ENCODE measurements at regions not wholly inside any gene's neighbourhood (a gene's known extent, or its start where the extent isn't known, plus 50 kb on each side); places are given as distances from the start of the nearest gene placed in this dataset.
"Not testable (repeated sequence)": the region's sequence is repeated elsewhere in the genome, so short reads cannot be mapped to it uniquely, and the experiment has no call there.

DNA sequence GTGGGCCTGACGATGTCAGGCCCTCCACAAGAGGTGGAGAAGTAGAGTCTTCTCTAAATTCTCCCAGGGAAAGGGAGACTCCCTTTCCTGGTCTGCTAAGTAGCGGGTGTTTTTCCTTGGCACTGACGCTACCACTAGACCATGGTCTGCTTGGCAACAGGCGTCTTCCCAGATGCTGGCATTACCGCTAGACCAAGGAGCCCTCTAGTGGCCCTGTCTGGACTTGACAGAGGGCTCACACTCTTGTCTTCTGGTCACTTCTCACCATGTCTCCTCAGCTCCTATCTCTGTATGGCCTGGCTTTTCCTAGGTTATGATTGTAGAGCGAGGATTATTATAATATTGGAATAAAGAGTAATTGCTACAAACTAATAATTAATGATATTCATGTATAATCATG, 51.1 kb upstream of the RASSF6 start:
- not testable (repeated sequence) for H3K27me3 ChIP-seq, H3K9me3 ChIP-seq, H3K4me3 ChIP-seq, H3K4me2 ChIP-seq, H3K4me1 ChIP-seq, H3K9ac ChIP-seq, H4K20me1 ChIP-seq, H3K36me3 ChIP-seq, H3K27ac ChIP-seq

GRCh38 chr4:73673286-73673685, 53.0 kb upstream of the RASSF6 start:
- no peaks in the 10 kb centered on the region for H3K36me3 ChIP-seq
- H3K4me2 ChIP-seq = no peak overlapping the region
- H3K9me3 ChIP-seq = no peaks in the 10 kb centered on the region
- H3K4me1 ChIP-seq = no peaks in the 10 kb centered on the region
- no peak overlapping the region for H3K9ac ChIP-seq
- no peak for TF ChIP-seq Cebpa-rat (IDR thresholded peaks at IDR 0.05)
- no peaks in the 10 kb centered on the region for H4K20me1 ChIP-seq
- H3K27ac ChIP-seq = no peak overlapping the region
- no peak overlapping the region for H3K4me3 ChIP-seq
- H3K27me3 ChIP-seq = no peaks in the 10 kb centered on the region

GRCh38 chr4:73674451-73674919, 54.2 kb upstream of the RASSF6 start:
- H3K4me1 ChIP-seq = no peaks in the 10 kb centered on the region
- H3K9ac ChIP-seq = no peak overlapping the region
- no peaks in the 10 kb centered on the region for H3K9me3 ChIP-seq
- no peaks in the 10 kb centered on the region for H3K36me3 ChIP-seq
- H3K27me3 ChIP-seq = no peaks in the 10 kb centered on the region
- no peak overlapping the region for H3K4me3 ChIP-seq
- no peaks in the 10 kb centered on the region for H4K20me1 ChIP-seq
- no peak for TF ChIP-seq Cebpa-rat (IDR thresholded peaks at IDR 0.05)
- H3K27ac ChIP-seq = no peak overlapping the region
- H3K4me2 ChIP-seq = no peak overlapping the region

- no peaks in the 10 kb centered on the region for H3K4me1 ChIP-seq
- no peak for TF ChIP-seq Cebpa-rat (IDR thresholded peaks at IDR 0.05)
- H3K27ac ChIP-seq = no peak overlapping the region
- H3K4me3 ChIP-seq = no peak overlapping the region
- H4K20me1 ChIP-seq = no peaks in the 10 kb centered on the region
- no peak overlapping the region for H3K9ac ChIP-seq
- no peak overlapping the region for H3K4me2 ChIP-seq
- no peaks in the 10 kb centered on the region for H3K9me3 ChIP-seq
- no peaks in the 10 kb centered on the region for H3K27me3 ChIP-seq
- H3K36me3 ChIP-seq = no peaks in the 10 kb centered on the region
Measured at GRCh38 chr4:73675623-73676022, 55.4 kb upstream of the RASSF6 start.

GRCh38 chr4:73676136-73676535, 55.9 kb upstream of the RASSF6 start:
- Histone ChIP-seq H3K27me3 (no peaks in the 10 kb centered on the region), H3K27ac (no peak overlapping the region), H4K20me1 (no peaks in the 10 kb centered on the region), H3K4me2 (no peak overlapping the region), H3K9ac (no peak overlapping the region), H3K4me1 (no peaks in the 10 kb centered on the region), H3K9me3 (no peaks in the 10 kb centered on the region), H3K36me3 (no peaks in the 10 kb centered on the region), H3K4me3 (no peak overlapping the region)
- no peak for TF ChIP-seq Cebpa-rat (IDR thresholded peaks at IDR 0.05)

- Histone ChIP-seq H3K27ac (no peak overlapping the region), H3K4me2 (0 out of 2 replicates have a peak overlapping the region, but pooled peaks have one; percentile 14), H3K4me1 (no peaks in the 10 kb centered on the region), H3K9ac (no peak overlapping the region), H3K4me3 (no peak overlapping the region), H3K36me3 (no peaks in the 10 kb centered on the region), H3K9me3 (no peaks in the 10 kb centered on the region), H3K27me3 (no peaks in the 10 kb centered on the region), H4K20me1 (no peaks in the 10 kb centered on the region)
- no peak for TF ChIP-seq Cebpa-rat (IDR thresholded peaks at IDR 0.05)
Measured at GRCh38 chr4:73676861-73677323, 56.7 kb upstream of the RASSF6 start.

GRCh38 chr4:73679836-73680235, 59.6 kb upstream of the RASSF6 start:
- Histone ChIP-seq H3K9me3 (no peaks in the 10 kb centered on the region), H3K27me3 (no peaks in the 10 kb centered on the region), H4K20me1 (no peaks in the 10 kb centered on the region), H3K9ac (no peak overlapping the region), H3K4me2 (no peak overlapping the region), H3K4me1 (no peaks in the 10 kb centered on the region), H3K27ac (no peak overlapping the region), H3K4me3 (no peak overlapping the region), H3K36me3 (no peaks in the 10 kb centered on the region)
- TF ChIP-seq Cebpa-rat (IDR thresholded peaks at IDR 0.05) = no peak

DNA sequence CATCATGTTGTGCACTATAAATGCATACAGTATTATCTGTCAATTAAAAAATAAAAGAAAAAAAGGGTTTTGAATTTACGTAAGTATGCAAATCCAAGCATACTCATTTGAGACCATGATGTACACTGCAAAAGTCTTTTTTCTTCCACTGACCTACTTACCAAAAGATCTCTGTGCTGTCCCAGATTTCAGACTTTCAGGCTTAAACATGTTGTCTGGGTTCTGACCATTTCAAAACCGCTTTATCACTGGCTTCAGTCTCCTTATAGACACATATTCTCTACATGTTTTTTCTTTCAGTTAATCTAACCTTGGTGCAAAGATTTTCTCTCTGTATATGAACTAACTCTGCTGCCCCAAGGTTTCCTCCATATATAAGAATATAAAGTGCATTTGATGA, 58.6 kb upstream of the CXCL8 start:
- no peaks in the 10 kb centered on the region for H3K9me3 ChIP-seq
- no peaks in the 10 kb centered on the region for H3K27me3 ChIP-seq
- no peaks in the 10 kb centered on the region for H3K4me1 ChIP-seq
- H3K4me3 ChIP-seq = no peak overlapping the region
- no peak overlapping the region for H3K4me2 ChIP-seq
- no peaks in the 10 kb centered on the region for H4K20me1 ChIP-seq
- H3K27ac ChIP-seq = no peak overlapping the region
- no peaks in the 10 kb centered on the region for H3K36me3 ChIP-seq
- H3K9ac ChIP-seq = no peak overlapping the region
- TF ChIP-seq Cebpa-rat (IDR thresholded peaks at IDR 0.05) = no peak

- H3K9ac ChIP-seq = no peak overlapping the region
- H4K20me1 ChIP-seq = no peaks in the 10 kb centered on the region
- H3K4me1 ChIP-seq = no peaks in the 10 kb centered on the region
- no peak overlapping the region for H3K4me2 ChIP-seq
- no peak for TF ChIP-seq Cebpa-rat (IDR thresholded peaks at IDR 0.05)
- H3K36me3 ChIP-seq = no peaks in the 10 kb centered on the region
- H3K27ac ChIP-seq = no peak overlapping the region
- H3K9me3 ChIP-seq = no peaks in the 10 kb centered on the region
- no peaks in the 10 kb centered on the region for H3K27me3 ChIP-seq
- no peak overlapping the region for H3K4me3 ChIP-seq
Measured at GRCh38 chr4:73682508-73682907, 57.9 kb upstream of the CXCL8 start.

GRCh38 chr4:73683033-73683432, 57.3 kb upstream of the CXCL8 start:
- Histone ChIP-seq H3K4me1 (no peaks in the 10 kb centered on the region), H3K9me3 (no peaks in the 10 kb centered on the region), H3K4me2 (no peak overlapping the region), H4K20me1 (no peaks in the 10 kb centered on the region), H3K9ac (no peak overlapping the region), H3K27me3 (no peaks in the 10 kb centered on the region), H3K36me3 (no peaks in the 10 kb centered on the region), H3K4me3 (no peak overlapping the region), H3K27ac (no peak overlapping the region)
- no peak for TF ChIP-seq Cebpa-rat (IDR thresholded peaks at IDR 0.05)

- TF ChIP-seq Cebpa-rat (IDR thresholded peaks at IDR 0.05) = no peak
- no peaks in the 10 kb centered on the region for H3K27me3 ChIP-seq
- H3K4me2 ChIP-seq = no peak overlapping the region
- no peaks in the 10 kb centered on the region for H3K9me3 ChIP-seq
- no peaks in the 10 kb centered on the region for H3K4me1 ChIP-seq
- no peak overlapping the region for H3K27ac ChIP-seq
- no peak overlapping the region for H3K9ac ChIP-seq
- no peak overlapping the region for H3K4me3 ChIP-seq
- no peaks in the 10 kb centered on the region for H4K20me1 ChIP-seq
- H3K36me3 ChIP-seq = no peaks in the 10 kb centered on the region
Measured at GRCh38 chr4:73683456-73683855, 56.9 kb upstream of the CXCL8 start.

Data from BLaER1 (cell line).